ENCODE measurements at regions not wholly inside any gene's neighbourhood (a gene's known extent, or its start where the extent isn't known, plus 50 kb on each side); places are given as distances from the start of the nearest gene placed in this dataset.

GRCh38 chr12:115208098-115208497 is 524.1 kb upstream of the TBX3 start:
- TF ChIP-seq, protein P1, sequence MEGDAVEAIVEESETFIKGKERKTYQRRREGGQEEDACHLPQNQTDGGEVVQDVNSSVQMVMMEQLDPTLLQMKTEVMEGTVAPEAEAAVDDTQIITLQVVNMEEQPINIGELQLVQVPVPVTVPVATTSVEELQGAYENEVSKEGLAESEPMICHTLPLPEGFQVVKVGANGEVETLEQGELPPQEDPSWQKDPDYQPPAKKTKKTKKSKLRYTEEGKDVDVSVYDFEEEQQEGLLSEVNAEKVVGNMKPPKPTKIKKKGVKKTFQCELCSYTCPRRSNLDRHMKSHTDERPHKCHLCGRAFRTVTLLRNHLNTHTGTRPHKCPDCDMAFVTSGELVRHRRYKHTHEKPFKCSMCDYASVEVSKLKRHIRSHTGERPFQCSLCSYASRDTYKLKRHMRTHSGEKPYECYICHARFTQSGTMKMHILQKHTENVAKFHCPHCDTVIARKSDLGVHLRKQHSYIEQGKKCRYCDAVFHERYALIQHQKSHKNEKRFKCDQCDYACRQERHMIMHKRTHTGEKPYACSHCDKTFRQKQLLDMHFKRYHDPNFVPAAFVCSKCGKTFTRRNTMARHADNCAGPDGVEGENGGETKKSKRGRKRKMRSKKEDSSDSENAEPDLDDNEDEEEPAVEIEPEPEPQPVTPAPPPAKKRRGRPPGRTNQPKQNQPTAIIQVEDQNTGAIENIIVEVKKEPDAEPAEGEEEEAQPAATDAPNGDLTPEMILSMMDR (IDR thresholded peaks at IDR 0.05; ENCODE audit: borderline replicate concordance, insufficient read depth, low read depth, low read length) = no peak
- H3K4me3 ChIP-seq (ENCODE audit: low read depth, low read length) = no peak overlapping the region

GRCh38 chr12:115207216-115207915 is 523.4 kb upstream of the TBX3 start:
- H3K4me3 ChIP-seq (ENCODE audit: low read depth, low read length) = no peak overlapping the region
- TF ChIP-seq, protein P1 (IDR thresholded peaks at IDR 0.05; ENCODE audit: borderline replicate concordance, insufficient read depth, low read depth, low read length) = no peak

GRCh38 chr12:115206801-115207200 is 522.8 kb upstream of the TBX3 start:
- TF ChIP-seq, protein P1 (IDR thresholded peaks at IDR 0.05; ENCODE audit: borderline replicate concordance, insufficient read depth, low read depth, low read length) = no peak

GRCh38 chr12:115205755-115206308 is 521.9 kb upstream of the TBX3 start:
- H3K4me3 ChIP-seq (ENCODE audit: low read depth, low read length) = no peak overlapping the region
- TF ChIP-seq, protein P1 (IDR thresholded peaks at IDR 0.05; ENCODE audit: borderline replicate concordance, insufficient read depth, low read depth, low read length) = no peak

More at GRCh38 chr12:115206801-115207200, 522.8 kb upstream of the TBX3 start:
- H3K4me3 ChIP-seq (ENCODE audit: low read depth, low read length) = no peak overlapping the region

DNA sequence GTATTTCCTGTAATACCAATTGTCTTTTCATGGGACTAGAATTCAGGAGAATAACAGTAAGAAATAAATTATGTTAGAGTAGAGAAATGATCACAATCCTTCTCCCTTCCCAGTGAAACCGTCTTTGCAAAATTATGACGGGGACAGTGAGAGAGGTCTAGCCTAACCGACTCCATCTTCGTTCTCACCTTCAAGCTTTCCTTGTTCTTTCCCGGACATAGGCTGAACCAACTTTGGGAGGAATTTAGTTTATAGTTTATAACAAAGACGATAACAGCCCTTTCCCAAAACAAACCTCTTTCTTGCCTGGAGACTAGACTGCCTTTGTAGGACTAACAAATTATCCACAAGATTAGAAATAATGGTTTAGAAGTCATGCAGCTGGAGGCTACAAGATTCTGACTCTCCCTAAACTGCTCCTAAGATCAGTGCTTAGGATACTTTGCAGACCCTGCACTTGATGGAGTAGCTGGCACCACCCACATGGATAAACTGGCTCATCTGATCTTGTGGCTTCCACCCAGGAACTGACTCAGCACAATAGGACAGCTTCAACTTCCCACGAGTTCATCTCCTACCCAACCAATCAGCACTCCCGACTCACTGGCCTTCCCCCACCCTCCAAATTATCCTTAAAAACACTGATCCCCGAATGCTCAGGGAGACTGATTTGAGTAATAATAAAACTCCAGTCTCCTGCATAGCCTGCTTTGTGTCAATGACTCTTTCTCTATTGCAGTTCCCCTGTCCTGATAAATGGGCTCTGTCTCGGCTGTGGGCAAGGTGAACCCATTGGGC is 521.2 kb upstream of the TBX3 start:
- TF ChIP-seq, protein P1 (IDR thresholded peaks at IDR 0.05; ENCODE audit: borderline replicate concordance, insufficient read depth, low read depth, low read length) = no peak
- no peak overlapping the region for H3K4me3 ChIP-seq (ENCODE audit: low read depth, low read length)

GRCh38 chr12:115203701-115204100 is 519.7 kb upstream of the TBX3 start:
- no peak overlapping the region for H3K4me3 ChIP-seq (ENCODE audit: low read depth, low read length)
- TF ChIP-seq, protein P1 (IDR thresholded peaks at IDR 0.05; ENCODE audit: borderline replicate concordance, insufficient read depth, low read depth, low read length) = no peak

Measured in GM12875 (cell line).